WI38 (cell line): ENCODE measurements at regions not wholly inside any gene's neighbourhood (a gene's known extent, or its start where the extent isn't known, plus 50 kb on each side); places are given as distances from the start of the nearest gene placed in this dataset.

ENCODE experiments used
- H3K4me3 ChIP-seq: 2 replicates; pipeline ENCODE4 v1.5.1; 2011; ENCODE audit warnings: low read depth, mild to moderate bottlenecking, control low read depth, low read length
- CTCF ChIP-seq: IDR thresholded peaks from 2 replicates; pipeline ENCODE4 v1.5.1; 2012; ENCODE audit warnings: low read depth, mild to moderate bottlenecking, control low read depth, low read length

GRCh38 chr3:82942041-82942440 lies 1180.6 kb upstream of the GBE1 start:
- no peak for TF ChIP-seq CTCF
- no peak overlapping the region for H3K4me3 ChIP-seq

- no peak overlapping the region for H3K4me3 ChIP-seq
- TF ChIP-seq CTCF: no peak
These were observed 1178.7 kb upstream of the GBE1 start for GRCh38 chr3:82940124-82940523.

GRCh38 chr3:82939491-82940097 lies 1178.1 kb upstream of the GBE1 start:
- no peak overlapping the region for H3K4me3 ChIP-seq
- no peak for TF ChIP-seq CTCF

GRCh38 chr3:82938821-82939328 lies 1177.4 kb upstream of the GBE1 start:
- H3K4me3 ChIP-seq: no peak overlapping the region
- TF ChIP-seq CTCF: no peak

- no peak overlapping the region for H3K4me3 ChIP-seq
- TF ChIP-seq CTCF: no peak
These were observed 1166.1 kb upstream of the GBE1 start for GRCh38 chr3:82927309-82928253.

- no peak for TF ChIP-seq CTCF
- H3K4me3 ChIP-seq: no peak overlapping the region
These were observed 1129.6 kb upstream of the GBE1 start for GRCh38 chr3:82891028-82891427.

- TF ChIP-seq CTCF: no peak
- no peak overlapping the region for H3K4me3 ChIP-seq
These were observed 1121.6 kb upstream of the GBE1 start for GRCh38 chr3:82883072-82883471.
